WI38 (cell line): ENCODE measurements at regions not wholly inside any gene's neighbourhood (a gene's known extent, or its start where the extent isn't known, plus 50 kb on each side); places are given as distances from the start of the nearest gene placed in this dataset.

ENCODE experiments used
- H3K4me3 ChIP-seq: 2 replicates; pipeline ENCODE4 v1.5.1; 2011; ENCODE audit warnings: low read depth, mild to moderate bottlenecking, control low read depth, low read length
- TF ChIP-seq, protein P1 (sequence below): IDR thresholded peaks from 2 replicates; pipeline ENCODE4 v1.5.1; 2012; ENCODE audit warnings: low read depth, mild to moderate bottlenecking, control low read depth, low read length

GRCh38 chr12:104877103-104877705, 80.9 kb downstream of the SLC41A2 start:
- TF ChIP-seq, protein P1, sequence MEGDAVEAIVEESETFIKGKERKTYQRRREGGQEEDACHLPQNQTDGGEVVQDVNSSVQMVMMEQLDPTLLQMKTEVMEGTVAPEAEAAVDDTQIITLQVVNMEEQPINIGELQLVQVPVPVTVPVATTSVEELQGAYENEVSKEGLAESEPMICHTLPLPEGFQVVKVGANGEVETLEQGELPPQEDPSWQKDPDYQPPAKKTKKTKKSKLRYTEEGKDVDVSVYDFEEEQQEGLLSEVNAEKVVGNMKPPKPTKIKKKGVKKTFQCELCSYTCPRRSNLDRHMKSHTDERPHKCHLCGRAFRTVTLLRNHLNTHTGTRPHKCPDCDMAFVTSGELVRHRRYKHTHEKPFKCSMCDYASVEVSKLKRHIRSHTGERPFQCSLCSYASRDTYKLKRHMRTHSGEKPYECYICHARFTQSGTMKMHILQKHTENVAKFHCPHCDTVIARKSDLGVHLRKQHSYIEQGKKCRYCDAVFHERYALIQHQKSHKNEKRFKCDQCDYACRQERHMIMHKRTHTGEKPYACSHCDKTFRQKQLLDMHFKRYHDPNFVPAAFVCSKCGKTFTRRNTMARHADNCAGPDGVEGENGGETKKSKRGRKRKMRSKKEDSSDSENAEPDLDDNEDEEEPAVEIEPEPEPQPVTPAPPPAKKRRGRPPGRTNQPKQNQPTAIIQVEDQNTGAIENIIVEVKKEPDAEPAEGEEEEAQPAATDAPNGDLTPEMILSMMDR: peak; percentile 59
- no peak overlapping the region for H3K4me3 ChIP-seq

DNA sequence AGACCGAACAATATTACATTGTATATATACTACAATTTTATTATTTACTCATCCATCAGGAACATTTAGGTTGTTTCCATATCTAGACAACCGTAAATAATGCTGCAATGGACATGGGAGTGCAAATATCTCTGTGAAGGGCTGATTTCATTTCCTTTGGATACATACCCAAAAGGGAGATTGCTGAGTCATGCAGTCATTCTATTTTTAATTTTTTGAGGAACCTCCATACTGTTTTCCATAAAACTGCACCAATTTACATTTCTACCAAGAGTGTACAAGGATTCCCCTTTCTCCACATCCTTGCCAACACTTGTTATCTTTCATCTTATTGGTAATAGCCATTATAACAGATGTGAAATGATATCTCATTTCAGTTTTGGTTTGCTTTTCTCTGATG, 84.7 kb downstream of the SLC41A2 start:
- TF ChIP-seq, protein P1: no peak
- H3K4me3 ChIP-seq: no peak overlapping the region

GRCh38 chr12:104870797-104871196, 87.3 kb downstream of the SLC41A2 start:
- TF ChIP-seq, protein P1: no peak
- no peak overlapping the region for H3K4me3 ChIP-seq

DNA sequence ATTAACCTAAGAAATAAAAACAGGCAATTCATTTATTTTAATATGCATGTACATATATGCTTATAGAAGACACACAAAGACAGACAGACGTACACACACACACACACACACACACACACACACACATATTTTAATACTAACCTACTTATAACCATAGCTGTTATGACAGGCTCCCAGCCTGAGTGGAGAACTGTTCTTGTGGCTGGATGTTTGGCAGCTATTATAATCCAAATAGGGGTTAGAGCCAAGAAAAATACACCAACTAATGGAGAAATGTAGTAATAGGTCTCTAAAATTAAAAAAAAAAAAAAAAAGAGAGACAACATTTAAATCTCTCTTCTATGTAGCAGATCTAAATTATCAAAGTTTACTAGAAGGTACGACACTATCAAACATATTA, 91.8 kb downstream of the SLC41A2 start:
- TF ChIP-seq, protein P1: no peak
- no peak overlapping the region for H3K4me3 ChIP-seq

GRCh38 chr12:104865080-104865479, 93.0 kb downstream of the SLC41A2 start:
- no peak overlapping the region for H3K4me3 ChIP-seq
- TF ChIP-seq, protein P1: no peak

- no peak overlapping the region for H3K4me3 ChIP-seq
These were observed 93.4 kb downstream of the SLC41A2 start for GRCh38 chr12:104864668-104865067.

DNA sequence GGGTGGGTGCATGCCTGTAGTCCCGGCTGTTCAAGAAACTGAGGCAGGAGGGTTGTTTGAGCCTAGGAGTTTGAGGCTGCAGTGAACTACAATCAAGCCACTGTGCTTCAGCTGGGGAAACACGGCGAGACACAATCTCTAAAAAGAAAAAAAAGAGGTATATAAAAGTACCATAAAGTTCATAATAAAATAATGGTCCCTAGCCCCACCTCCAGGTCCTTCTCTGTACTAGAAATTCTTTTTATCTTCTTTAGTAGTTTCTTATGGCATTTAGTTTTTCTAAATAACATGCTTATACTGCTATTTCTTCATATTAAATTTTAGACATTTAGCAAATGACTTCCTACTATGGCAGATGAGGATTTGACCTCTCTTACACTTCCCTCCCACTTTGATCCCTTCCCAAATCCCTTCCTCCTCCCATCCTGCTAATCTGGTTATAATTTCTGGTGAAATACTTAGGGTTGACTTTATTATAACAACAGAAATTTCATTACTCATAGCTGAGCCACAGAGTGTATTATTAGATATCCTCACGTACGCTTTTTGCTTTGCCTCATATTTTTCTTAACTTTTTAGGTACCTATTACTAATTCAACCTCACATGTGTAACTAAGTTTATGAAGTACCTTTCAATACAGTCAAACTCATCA, 94.7 kb downstream of the SLC41A2 start:
- TF ChIP-seq, protein P1: no peak

More at GRCh38 chr12:104864668-104865067, 93.4 kb downstream of the SLC41A2 start:
- TF ChIP-seq, protein P1: no peak

More for the DNA sequence above, 94.7 kb downstream of the SLC41A2 start:
- H3K4me3 ChIP-seq: no peak overlapping the region
